GM18907 (cell line): ENCODE measurements at regions not wholly inside any gene's neighbourhood (a gene's known extent, or its start where the extent isn't known, plus 50 kb on each side); places are given as distances from the start of the nearest gene placed in this dataset.
"Not testable (repeated sequence)": the region's sequence is repeated elsewhere in the genome, so short reads cannot be mapped to it uniquely, and the experiment has no call there.

Source experiments
- ATAC-seq: cut with Tn5 transposase; IDR thresholded peaks from one replicate; pipeline ENCODE4 v1.9.1; 2021; ENCODE audit warnings: mild to moderate bottlenecking, moderate library complexity; ENCODE audit not compliant: unreplicated experiment

- ATAC-seq: no peak
These were observed 401.2 kb downstream of the SH2D4B start for GRCh38 chr10:80938903-80939302.

GRCh38 chr10:80945264-80945880 lies 407.7 kb downstream of the SH2D4B start:
- ATAC-seq: peak; percentile 76

DNA sequence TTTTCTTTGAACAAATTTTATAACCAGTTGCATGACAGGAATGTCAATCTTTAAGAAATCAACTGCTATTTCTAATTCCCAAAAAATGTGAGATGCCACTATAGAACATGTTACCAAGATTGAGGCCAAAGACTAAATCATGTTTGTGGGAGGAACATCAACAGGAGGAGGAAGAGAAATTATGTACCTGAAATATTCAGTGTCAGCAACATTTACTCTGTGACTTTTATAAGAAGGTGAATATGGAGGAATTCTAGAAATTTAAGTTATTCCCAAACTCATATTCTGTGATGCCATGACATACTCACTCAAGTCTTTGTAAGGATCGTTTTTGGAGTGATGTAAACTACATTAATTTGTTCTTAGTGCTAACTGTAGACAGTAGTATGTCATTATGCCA lies 408.4 kb downstream of the SH2D4B start:
- no peak for ATAC-seq

- ATAC-seq: no peak
These were observed 409.4 kb downstream of the SH2D4B start for GRCh38 chr10:80946957-80947726.

GRCh38 chr10:80949785-80950184 lies 412.1 kb downstream of the SH2D4B start:
- ATAC-seq: no peak

DNA sequence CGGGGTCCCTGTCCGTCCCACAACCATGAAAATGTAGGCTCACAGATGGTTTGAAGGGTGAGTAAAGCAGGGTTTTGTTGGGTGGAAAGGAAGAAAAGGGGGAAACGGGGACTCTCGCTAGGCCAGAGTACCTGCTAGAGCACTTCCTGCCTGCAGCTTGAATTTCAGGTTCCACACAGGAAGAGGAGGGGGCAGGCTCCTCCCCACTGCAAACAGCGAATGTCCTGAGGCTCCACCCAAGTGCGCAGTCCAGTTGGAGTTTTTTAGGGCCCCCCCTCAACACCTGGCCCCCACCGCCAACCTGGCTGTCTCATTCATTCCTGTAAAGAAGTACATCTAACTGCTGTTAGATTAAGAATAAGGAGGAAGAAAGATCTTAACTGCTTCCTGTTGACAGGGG lies 414.7 kb downstream of the SH2D4B start:
- ATAC-seq: no peak

GRCh38 chr10:80957161-80957560 lies 419.5 kb downstream of the SH2D4B start:
- ATAC-seq: no peak

DNA sequence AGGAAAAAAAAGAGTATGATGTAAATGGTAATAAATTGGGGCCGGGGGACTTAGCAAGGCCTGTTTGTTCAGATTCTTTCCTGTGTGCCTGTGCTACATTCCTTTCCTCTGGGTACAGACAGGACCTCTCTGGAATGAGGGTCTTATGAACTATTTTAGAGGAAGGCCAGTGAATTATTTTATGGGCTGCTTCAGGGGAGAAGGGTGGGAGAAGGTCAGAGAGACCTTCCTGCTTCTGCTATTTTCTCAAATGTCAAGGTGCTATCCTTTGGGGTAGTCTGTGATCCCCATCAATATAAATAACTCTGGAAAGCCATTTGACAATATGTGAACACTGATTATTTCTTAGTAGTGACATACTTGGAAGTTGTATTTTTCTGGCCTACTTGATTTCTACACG lies 426.5 kb downstream of the SH2D4B start:
- ATAC-seq: no peak

DNA sequence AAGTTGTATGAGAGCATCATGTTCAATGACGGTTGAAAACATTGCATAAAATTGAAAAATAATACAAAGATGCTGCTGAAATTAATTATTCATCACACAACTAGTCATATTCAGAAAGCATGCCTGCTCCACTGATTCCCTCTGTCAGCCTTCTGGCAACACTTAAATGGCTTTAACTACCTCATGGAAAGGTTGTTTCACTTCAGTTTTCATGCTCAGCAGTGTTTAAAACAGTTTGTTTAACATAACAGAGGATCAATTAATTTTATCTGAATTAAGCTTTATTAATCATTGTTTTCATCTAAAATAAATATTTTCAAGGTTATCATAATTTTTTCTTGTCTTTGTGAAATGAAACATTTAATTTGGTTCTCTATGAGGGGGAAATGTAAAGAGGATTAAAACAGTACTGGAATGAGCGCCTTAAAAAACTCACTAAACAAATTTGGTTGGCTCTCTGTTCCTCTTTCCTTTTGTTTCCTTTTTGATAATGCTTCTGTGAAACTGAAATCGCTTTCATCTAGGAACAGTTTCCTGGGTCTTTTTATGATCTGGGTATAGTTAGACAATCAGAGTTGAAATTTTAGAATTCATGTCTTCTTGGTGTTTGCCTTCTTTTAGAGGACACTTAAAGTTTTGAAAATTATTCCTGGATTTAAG lies 427.4 kb downstream of the SH2D4B start:
- peak; percentile 74 for ATAC-seq

DNA sequence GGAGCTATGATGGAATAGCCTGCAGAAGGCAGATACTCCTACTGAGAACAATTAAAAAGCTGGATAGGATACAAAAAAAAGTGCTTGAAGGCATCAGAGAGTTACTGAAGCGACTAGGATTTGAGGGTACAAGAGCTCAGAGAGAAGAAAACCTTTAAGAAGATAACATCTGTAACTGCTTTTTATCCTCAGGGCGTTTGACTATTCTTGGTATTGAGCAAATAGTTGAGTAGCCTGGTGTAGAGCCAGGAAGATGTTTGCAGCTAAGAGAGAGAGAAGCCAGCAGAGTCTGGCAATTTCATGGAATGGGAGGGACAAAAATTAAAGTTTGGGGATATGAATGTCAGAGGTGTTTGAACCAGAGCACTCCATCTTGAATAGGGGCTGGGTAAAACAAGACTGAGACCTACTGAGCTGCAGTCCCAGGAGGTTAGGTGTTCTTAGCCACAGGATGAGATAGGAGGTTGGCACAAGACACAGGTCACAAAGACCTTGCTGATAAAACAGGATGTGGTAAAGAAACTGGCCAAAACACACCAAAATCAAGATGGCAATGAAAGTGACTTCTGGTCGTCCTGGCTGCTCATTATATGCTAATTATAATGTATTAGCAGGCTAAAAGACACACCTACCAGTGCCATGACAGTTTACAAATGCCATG lies 428.8 kb downstream of the SH2D4B start:
- peak; percentile 54 for ATAC-seq

- ATAC-seq: not testable (repeated sequence)
These were observed 429.7 kb downstream of the SH2D4B start for GRCh38 chr10:80967357-80967756.

DNA sequence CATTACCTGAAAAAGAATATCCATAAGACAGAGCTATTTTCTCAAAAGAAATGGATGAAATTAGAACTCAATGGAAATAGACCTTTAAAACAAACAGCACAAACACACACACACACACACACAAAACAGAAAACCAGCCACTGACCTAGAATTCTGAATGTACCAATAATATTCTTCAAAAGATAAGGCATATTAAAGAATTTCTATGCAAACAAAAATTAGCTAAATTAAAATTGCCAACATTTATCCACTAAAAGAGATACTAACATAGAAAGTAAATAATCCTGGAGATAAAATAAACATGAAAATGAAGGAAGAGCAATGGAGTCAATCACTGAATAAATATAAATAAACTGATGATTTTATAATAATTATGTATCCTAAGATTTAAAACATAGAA lies 431.2 kb downstream of the SH2D4B start:
- ATAC-seq: no peak

DNA sequence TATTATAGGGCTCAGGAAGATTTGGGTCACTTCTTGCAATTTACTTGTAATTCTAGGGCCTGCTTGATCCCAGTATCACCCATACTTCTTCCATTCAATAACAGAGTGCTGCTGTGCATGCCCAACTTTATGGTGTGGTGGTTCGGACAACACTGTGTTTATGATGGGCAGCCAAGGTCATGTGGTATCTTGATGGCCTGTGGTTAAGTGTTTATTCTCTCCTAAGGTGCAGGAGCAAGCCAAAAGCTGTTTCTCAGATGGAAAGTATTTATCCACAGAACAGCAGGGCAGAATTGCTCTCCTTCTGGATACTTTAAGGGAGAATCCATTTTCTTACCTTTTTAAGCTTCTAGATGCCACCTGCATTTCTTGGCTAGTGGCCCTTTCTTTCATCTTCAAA lies 433.8 kb downstream of the SH2D4B start:
- no peak for ATAC-seq

DNA sequence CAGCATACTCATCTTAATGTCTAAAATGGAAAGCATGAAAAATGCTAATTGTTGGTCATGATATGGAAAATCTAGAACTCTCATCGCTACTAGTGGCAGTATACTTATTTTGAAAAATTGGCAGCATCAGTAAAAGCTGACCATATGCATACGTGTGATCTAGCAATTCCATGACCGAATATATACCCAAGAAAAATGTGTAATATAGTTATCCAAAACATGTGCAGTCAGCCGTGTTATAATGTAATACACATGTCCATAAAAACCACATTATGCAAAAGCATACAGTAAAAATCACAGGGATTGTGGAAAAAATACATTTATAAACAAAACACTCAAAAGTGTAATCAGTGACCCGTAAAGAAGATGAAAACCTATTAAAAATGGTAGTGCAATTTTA lies 439.0 kb downstream of the SH2D4B start:
- ATAC-seq: no peak

DNA sequence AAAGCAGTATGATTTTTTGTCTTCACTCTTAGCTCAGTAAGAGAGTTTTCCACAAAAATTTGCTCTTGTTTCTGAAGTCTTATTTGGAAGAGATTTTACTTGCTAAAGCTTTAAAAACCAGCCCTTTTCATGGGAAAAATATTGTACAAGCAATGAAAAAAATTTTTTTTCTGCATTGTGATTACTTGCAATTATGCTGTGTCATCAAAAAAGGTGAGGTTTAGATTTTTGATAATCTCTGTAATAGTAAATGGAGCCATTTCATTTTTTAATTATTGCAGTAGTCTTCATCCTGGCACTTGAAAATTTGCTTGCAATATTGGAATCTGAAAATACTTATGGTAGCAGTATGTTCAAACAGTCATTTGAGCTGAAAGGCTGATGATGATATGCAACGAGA lies 447.4 kb downstream of the SH2D4B start:
- ATAC-seq: no peak

DNA sequence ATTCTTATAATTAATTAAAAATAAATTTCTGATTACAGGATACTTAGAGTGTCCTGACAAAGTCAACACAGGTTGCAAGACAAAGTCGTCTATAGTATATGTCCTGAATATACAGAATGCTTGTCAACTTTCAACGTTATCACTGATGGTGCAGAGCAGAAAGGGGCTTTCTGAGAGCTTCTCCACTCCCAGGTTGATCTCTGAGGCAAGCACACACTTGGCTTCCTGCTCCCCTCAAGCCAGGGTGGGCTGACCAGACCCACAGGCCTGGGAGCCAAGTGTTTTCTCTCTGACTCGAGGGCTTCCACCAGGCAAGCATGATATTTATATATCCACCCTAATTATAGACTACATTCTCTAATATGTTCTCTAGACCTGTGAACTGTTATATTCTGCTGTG lies 448.9 kb downstream of the SH2D4B start:
- ATAC-seq: no peak

DNA sequence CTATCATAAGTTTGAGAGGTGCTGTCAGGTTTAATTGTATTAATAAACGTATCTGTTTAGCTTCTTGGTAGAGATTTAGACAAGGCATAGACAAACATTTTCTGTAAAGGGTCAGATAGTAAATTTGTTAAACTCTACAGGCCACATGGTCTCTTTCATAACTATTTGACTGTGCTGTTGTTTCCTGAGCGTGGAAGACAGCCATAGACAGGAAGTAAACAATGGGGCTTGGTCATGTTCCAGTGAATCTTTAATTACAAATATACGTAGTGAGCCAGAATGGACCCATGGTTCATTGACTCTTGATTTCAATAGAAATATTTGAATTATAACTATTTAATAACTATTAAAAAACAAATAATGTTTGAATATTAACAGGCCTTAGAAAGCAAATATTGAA lies 451.1 kb downstream of the SH2D4B start:
- ATAC-seq: peak; percentile 83

GRCh38 chr10:80996615-80997193 lies 459.0 kb downstream of the SH2D4B start:
- no peak for ATAC-seq

DNA sequence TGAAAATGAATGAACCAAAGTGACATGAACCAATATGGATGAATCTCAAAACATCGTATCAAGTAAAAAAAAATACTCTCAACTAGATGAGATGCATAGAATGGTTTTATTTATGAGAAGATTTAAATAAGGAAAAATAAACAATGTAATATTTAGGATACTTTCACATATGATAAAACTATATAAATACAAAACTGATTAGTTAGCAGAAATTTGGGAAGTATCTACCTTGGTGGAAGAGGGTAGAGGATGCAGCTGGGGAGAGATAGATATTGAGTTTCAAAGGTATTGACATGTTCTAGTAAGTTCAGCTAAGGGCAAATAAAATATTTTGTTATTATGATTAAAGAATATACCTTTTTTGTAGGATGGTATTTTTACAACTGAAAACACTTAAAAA lies 463.1 kb downstream of the SH2D4B start:
- no peak for ATAC-seq

DNA sequence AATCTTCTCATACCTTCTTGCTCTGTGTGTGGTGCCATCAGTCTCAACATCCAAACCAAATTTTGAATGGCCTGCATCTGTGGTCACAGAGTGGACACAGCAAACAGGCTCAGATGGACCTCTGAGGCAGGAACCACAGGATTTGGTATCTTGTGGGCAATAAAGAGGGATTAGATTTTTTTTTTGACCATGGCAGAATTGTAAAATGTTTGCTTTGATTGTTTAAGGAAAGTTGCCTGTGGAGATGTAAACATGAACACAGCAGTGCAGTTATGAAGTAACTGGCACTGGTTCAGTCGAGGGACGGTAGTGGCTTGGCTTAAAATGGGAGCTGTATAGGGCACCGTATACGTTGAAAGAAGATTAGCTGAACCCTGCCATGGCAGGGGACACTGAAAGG lies 464.7 kb downstream of the SH2D4B start:
- no peak for ATAC-seq

DNA sequence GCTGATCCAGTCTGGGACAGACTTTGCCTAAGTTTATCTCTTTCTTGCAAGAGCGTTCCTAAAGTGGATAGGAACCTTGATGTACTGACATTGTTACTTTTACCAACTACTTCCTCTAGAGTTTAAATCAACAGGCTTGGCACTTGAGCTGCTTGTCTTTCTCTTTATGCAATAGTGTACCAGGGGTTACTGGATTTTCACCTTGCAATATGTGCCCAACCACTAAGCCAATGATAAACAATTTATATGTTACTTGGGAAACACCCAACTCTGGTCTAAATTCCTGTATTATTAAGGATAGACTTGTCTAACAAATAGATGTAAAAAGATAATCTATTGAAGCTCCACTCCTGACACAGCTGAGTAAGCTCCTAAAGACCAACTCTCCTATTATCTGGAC lies 470.2 kb downstream of the SH2D4B start:
- ATAC-seq: no peak
